ENCODE measurements at regions not wholly inside any gene's neighbourhood (a gene's known extent, or its start where the extent isn't known, plus 50 kb on each side); places are given as distances from the start of the nearest gene placed in this dataset.
"Not testable (repeated sequence)": the region's sequence is repeated elsewhere in the genome, so short reads cannot be mapped to it uniquely, and the experiment has no call there.

GRCh38 chr7:76901944-76902710 is 130.0 kb downstream of the SPDYE17 start:
- not testable (repeated sequence) for TF ChIP-seq CTCF, ZNF426 (tag by site-specific recombination; IDR thresholded peaks at IDR 0.05)
